Neural progenitor cell (in vitro differentiated cells): ENCODE measurements at regions not wholly inside any gene's neighbourhood (a gene's known extent, or its start where the extent isn't known, plus 50 kb on each side); places are given as distances from the start of the nearest gene placed in this dataset.

Experiments
- DNase-seq: peaks from one replicate; pipeline ENCODE4 v3.0.0-alpha.2; 2016; ENCODE audit warnings: low spot score
- H2AFZ ChIP-seq: fragments of 200-600 bp; sonication (generic); replicated peaks from 2 replicates; pipeline ENCODE4 v1.6.1; 2016; ENCODE audit warnings: antibody characterized with exemption
- H3F3A ChIP-seq: fragments of 200-600 bp; sonication (generic); 2 replicates; pipeline ENCODE4 v1.6.1; 2016; ENCODE audit warnings: antibody characterized with exemption, low read depth
- H3K27ac ChIP-seq: fragments of 200-600 bp; sonication (generic); 2 replicates; pipeline ENCODE4 v1.5.1; 2016; ENCODE audit warnings: mild to moderate bottlenecking
- H3K27me3 ChIP-seq: fragments of 200-600 bp; sonication (generic); 2 replicates; pipeline ENCODE4 v1.6.1; 2016; ENCODE audit warnings: mild to moderate bottlenecking, moderate library complexity
- H3K36me3 ChIP-seq: fragments of 200-600 bp; sonication (generic); 2 replicates; pipeline ENCODE4 v1.5.1; 2016
- H3K4me1 ChIP-seq: fragments of 200-600 bp; sonication (generic); 2 replicates; pipeline ENCODE4 v1.6.1; 2016; ENCODE audit warnings: mixed run types
- H3K4me2 ChIP-seq: fragments of 200-600 bp; sonication (generic); 2 replicates; pipeline ENCODE4 v1.6.1; 2016
- H3K4me3 ChIP-seq: fragments of 200-600 bp; sonication (generic); 2 replicates; pipeline ENCODE4 v1.5.1; 2016
- H3K79me2 ChIP-seq: fragments of 200-600 bp; sonication (generic); 2 replicates; pipeline ENCODE4 v1.6.1; 2016; ENCODE audit warnings: low read depth
- H3K9ac ChIP-seq: fragments of 200-600 bp; sonication (generic); 2 replicates; pipeline ENCODE4 v1.6.1; 2016
- H3K9me3 ChIP-seq: fragments of 200-600 bp; sonication (generic); 2 replicates; pipeline ENCODE4 v1.5.1; 2016; ENCODE audit warnings: low read depth
- H4K20me1 ChIP-seq: fragments of 200-600 bp; sonication (generic); 2 replicates; pipeline ENCODE4 v1.6.1; 2016; ENCODE audit warnings: low read depth
- H3K27ac Mint-ChIP-seq: 3 replicates; pipeline ENCODE4 v1.8.0; 2021; ENCODE audit warnings: mixed read lengths
- H3K27me3 Mint-ChIP-seq: 2 replicates; pipeline ENCODE4 v1.8.0; 2022; ENCODE audit warnings: low read depth, mild to moderate bottlenecking, inconsistent platforms, moderate library complexity, mixed read lengths; ENCODE audit not compliant: insufficient read depth
- H3K36me3 Mint-ChIP-seq: 3 replicates; pipeline ENCODE4 v1.8.0; 2021; ENCODE audit warnings: mixed read lengths
- H3K4me1 Mint-ChIP-seq: 3 replicates; pipeline ENCODE4 v1.8.0; 2021; ENCODE audit warnings: mixed read lengths
- H3K4me3 Mint-ChIP-seq: 3 replicates; pipeline ENCODE4 v1.8.0; 2021; ENCODE audit warnings: mild to moderate bottlenecking, moderate library complexity, mixed read lengths
- H3K9me3 Mint-ChIP-seq: 3 replicates; pipeline ENCODE4 v1.8.0; 2020; ENCODE audit warnings: mixed read lengths
- EZH2 ChIP-seq: fragments of 200-600 bp; sonication (generic); IDR thresholded peaks from 2 replicates; pipeline ENCODE4 v1.6.1; 2017; ENCODE audit warnings: antibody characterized with exemption, mild to moderate bottlenecking, moderate library complexity
- EZH2phosphoT487 ChIP-seq: fragments of 200-600 bp; sonication (generic); IDR thresholded peaks from 2 replicates; pipeline ENCODE4 v1.6.1; 2017; ENCODE audit warnings: antibody characterized with exemption
- TF ChIP-seq, protein P1 (sequence below): fragments of 200-600 bp; sonication (generic); IDR thresholded peaks from 2 replicates; pipeline ENCODE4 v1.5.1; 2017; ENCODE audit warnings: antibody characterized with exemption, mild to moderate bottlenecking

- peaks cover 9% of the 10 kb centered on the region for H3K27me3 Mint-ChIP-seq
- no peak overlapping the region for H2AFZ ChIP-seq
- H3K4me3 ChIP-seq, result no peak overlapping the region
- peaks cover 1% of the 10 kb centered on the region for H3K9me3 Mint-ChIP-seq
- no peaks in the 10 kb centered on the region for H3K9me3 ChIP-seq
- H3K4me3 Mint-ChIP-seq, result no peak overlapping the region
- H3K4me1 ChIP-seq, result peaks cover 15% of the 10 kb centered on the region
- no peak overlapping the region for H3K9ac ChIP-seq
- no peaks in the 10 kb centered on the region for H3K79me2 ChIP-seq
- TF ChIP-seq, protein P1, sequence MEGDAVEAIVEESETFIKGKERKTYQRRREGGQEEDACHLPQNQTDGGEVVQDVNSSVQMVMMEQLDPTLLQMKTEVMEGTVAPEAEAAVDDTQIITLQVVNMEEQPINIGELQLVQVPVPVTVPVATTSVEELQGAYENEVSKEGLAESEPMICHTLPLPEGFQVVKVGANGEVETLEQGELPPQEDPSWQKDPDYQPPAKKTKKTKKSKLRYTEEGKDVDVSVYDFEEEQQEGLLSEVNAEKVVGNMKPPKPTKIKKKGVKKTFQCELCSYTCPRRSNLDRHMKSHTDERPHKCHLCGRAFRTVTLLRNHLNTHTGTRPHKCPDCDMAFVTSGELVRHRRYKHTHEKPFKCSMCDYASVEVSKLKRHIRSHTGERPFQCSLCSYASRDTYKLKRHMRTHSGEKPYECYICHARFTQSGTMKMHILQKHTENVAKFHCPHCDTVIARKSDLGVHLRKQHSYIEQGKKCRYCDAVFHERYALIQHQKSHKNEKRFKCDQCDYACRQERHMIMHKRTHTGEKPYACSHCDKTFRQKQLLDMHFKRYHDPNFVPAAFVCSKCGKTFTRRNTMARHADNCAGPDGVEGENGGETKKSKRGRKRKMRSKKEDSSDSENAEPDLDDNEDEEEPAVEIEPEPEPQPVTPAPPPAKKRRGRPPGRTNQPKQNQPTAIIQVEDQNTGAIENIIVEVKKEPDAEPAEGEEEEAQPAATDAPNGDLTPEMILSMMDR, result no peak
- TF ChIP-seq EZH2phosphoT487 (no peak), EZH2 (no peak)
- no peaks in the 10 kb centered on the region for H3K36me3 Mint-ChIP-seq
- no peak overlapping the region for H3K4me2 ChIP-seq
- H3K27me3 ChIP-seq, result no peaks in the 10 kb centered on the region
- no peak overlapping the region for H3K27ac Mint-ChIP-seq
- H3K36me3 ChIP-seq, result no peaks in the 10 kb centered on the region
- no peaks in the 10 kb centered on the region for H3F3A ChIP-seq
- peaks cover 34% of the 10 kb centered on the region for H3K4me1 Mint-ChIP-seq
- no peaks in the 10 kb centered on the region for H4K20me1 ChIP-seq
- no peak overlapping the region for H3K27ac ChIP-seq
- no peak for DNase-seq
These were observed 474.0 kb downstream of the MIAT start for GRCh38 chr22:27131346-27131745.

DNA sequence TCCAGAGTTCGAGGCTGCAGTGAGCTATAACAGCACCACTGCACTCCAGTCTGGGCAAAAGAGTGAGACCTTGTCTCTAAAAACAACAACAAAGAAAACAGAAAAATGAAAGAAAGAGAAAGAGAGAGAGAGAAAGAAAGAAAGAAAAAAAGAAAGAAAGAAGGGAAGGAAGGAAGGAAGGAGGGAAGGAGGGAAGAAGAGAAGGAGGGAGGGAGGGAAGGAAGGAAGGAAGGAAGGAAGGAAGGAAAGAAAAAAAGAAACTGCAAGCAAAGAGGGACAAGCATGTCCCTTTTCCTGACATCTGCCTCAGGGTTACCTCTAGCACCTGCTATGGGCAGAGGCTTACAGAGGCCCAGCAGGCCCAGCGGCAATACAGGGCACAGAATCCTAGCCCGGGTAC is 475.0 kb downstream of the MIAT start:
- Histone ChIP-seq H3K36me3 (no peaks in the 10 kb centered on the region), H3F3A (no peaks in the 10 kb centered on the region), H3K9ac (no peak overlapping the region), H3K4me3 (no peak overlapping the region), H3K4me2 (no peak overlapping the region), H3K79me2 (no peaks in the 10 kb centered on the region), H3K27me3 (no peaks in the 10 kb centered on the region), H4K20me1 (no peaks in the 10 kb centered on the region), H3K27ac (no peak overlapping the region), H3K9me3 (no peaks in the 10 kb centered on the region), H3K4me1 (peaks cover 16% of the 10 kb centered on the region), H2AFZ (no peak overlapping the region)
- TF ChIP-seq EZH2phosphoT487 (no peak), EZH2 (no peak)
- Mint-ChIP-seq H3K27me3 (peaks cover 9% of the 10 kb centered on the region), H3K4me3 (no peak overlapping the region), H3K27ac (no peak overlapping the region), H3K36me3 (no peaks in the 10 kb centered on the region), H3K4me1 (peaks cover 38% of the 10 kb centered on the region), H3K9me3 (peaks cover 3% of the 10 kb centered on the region)
- DNase-seq, result no peak

DNA sequence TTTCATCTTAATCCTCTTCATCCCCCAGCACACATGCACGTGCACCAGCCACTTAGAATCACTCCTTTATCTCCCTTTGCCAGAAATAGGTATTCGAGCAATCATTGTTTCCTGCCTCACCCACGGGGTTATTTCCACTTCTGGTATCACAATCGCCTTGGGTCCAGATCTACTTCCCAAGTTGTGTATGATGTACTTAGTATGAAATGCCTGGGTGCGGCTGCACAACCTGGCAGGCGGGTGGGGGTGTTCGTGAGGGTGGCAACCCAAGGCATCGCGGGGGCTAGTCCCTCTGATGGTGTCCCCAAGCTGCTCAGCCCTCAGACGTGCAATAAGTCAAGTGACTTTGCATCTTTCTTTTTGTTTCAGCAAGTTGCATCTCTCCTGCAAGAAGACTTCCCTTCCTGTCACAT is 475.6 kb downstream of the MIAT start:
- DNase-seq, result no peak
- Histone ChIP-seq H3K27me3 (no peaks in the 10 kb centered on the region), H4K20me1 (no peaks in the 10 kb centered on the region), H3K36me3 (no peaks in the 10 kb centered on the region), H3K4me1 (peaks cover 22% of the 10 kb centered on the region), H3K9ac (no peak overlapping the region), H3K27ac (no peak overlapping the region), H3K4me3 (no peak overlapping the region), H3F3A (no peaks in the 10 kb centered on the region), H3K4me2 (no peak overlapping the region), H3K9me3 (no peaks in the 10 kb centered on the region), H3K79me2 (no peaks in the 10 kb centered on the region), H2AFZ (no peak overlapping the region)
- H3K9me3 Mint-ChIP-seq, result peaks cover 3% of the 10 kb centered on the region
- H3K36me3 Mint-ChIP-seq, result no peaks in the 10 kb centered on the region
- TF ChIP-seq EZH2, result no peak
- no peak for TF ChIP-seq EZH2phosphoT487
- TF ChIP-seq, protein P1, result no peak
- no peak overlapping the region for H3K4me3 Mint-ChIP-seq
- H3K4me1 Mint-ChIP-seq, result peaks cover 42% of the 10 kb centered on the region
- H3K27ac Mint-ChIP-seq, result no peak overlapping the region
- H3K27me3 Mint-ChIP-seq, result peaks cover 9% of the 10 kb centered on the region

GRCh38 chr22:27133681-27134314 is 476.4 kb downstream of the MIAT start:
- no peak overlapping the region for H3K4me3 Mint-ChIP-seq
- Histone ChIP-seq H3K36me3 (no peaks in the 10 kb centered on the region), H3K4me3 (no peak overlapping the region), H3K27me3 (no peaks in the 10 kb centered on the region), H3K4me2 (no peak overlapping the region), H3K4me1 (peaks cover 28% of the 10 kb centered on the region), H3F3A (no peaks in the 10 kb centered on the region), H3K27ac (no peak overlapping the region), H3K9me3 (no peaks in the 10 kb centered on the region), H4K20me1 (no peaks in the 10 kb centered on the region), H2AFZ (no peak overlapping the region), H3K9ac (no peak overlapping the region), H3K79me2 (no peaks in the 10 kb centered on the region)
- H3K27me3 Mint-ChIP-seq, result peaks cover 9% of the 10 kb centered on the region
- TF ChIP-seq EZH2 (no peak), EZH2phosphoT487 (no peak)
- TF ChIP-seq, protein P1, result no peak
- no peak overlapping the region for H3K27ac Mint-ChIP-seq
- no peak for DNase-seq
- peaks cover 49% of the 10 kb centered on the region for H3K4me1 Mint-ChIP-seq
- H3K36me3 Mint-ChIP-seq, result no peaks in the 10 kb centered on the region
- peaks cover 3% of the 10 kb centered on the region for H3K9me3 Mint-ChIP-seq
